ENCODE measurements at regions not wholly inside any gene's neighbourhood (a gene's known extent, or its start where the extent isn't known, plus 50 kb on each side); places are given as distances from the start of the nearest gene placed in this dataset.

DNA sequence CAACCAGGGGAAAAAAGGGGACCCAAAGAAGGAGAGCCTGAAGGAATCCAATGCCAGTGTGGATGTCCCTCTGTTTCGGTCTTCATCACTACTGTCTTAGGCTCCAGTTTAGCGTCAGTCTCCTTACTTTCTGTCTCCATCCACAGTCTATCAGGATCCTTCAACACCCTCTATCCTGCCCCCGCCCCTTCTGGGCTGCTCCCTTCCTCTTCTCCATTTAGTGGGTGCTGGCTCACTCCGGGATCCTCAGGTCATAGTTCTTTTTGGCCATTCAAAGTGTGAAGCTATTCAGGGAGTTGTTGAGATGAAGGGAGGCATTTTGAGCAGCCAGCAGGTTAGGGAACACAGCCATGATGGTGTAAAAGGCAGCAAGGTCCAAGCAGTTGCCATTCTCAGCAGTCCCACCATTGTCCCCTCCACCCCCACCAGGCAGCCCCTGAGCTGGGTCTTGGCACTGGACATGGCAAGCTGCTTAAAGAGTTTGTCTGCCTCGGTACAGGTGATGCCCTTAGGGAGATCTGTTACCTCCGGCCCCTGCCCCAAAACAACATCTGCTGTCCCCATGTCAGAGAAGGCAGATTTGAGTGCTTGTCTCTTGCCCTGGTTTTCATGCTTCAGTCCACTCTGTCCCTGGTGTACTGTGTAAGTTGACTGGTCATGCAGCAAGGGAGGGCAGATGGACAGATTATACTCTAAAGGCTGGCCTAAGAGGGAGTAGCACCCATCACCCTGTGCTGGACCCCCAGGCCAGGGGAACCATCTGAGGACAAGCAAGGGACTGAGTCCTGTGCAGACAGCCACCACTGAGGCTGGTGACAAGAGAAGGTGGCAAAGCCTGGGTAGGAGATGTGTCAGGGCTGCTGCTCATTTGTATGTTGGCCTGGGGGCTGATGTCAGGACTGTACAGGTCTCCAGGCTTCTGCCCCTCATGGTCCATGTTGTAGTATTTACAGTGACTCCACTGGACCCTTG is 842.0 kb downstream of the HACE1 start:
- no peak for DNase-seq

GRCh38 chr6:104014163-104014959 is 845.4 kb downstream of the HACE1 start:
- no peak for DNase-seq

DNA sequence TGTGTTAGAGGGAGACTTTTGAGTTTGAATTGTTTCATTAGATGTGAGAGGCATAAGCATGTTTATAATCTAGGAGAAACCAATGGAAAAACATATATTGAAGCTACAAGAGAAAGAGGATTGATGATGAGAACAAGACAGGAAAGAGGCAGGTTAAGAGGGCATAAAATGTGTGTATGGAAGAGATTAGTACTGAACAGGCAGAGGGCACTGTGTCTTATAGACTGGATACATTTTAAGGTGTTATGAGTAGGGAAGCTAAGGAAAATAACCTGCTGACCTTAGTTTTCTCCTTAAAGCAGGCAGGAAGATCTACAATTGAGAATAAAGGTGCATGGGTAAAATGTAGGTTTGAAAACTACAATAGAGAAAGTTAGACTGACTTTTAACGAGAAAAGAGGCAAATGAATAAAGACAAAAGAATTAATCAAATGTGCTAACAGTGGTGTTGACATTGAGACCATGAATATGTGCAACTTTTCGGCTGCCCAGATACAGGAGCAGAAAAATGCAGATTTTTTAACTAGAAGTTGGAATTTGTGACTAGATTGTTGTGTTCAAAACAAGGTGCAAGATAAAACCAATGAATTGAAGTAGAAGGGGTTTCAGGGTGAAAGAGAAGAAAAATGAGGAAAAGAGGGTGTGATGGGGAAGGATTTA is 846.3 kb downstream of the HACE1 start:
- DNase-seq: no peak

- no peak for DNase-seq
Observed at GRCh38 chr6:104010897-104011296, 848.8 kb downstream of the HACE1 start.

DNA sequence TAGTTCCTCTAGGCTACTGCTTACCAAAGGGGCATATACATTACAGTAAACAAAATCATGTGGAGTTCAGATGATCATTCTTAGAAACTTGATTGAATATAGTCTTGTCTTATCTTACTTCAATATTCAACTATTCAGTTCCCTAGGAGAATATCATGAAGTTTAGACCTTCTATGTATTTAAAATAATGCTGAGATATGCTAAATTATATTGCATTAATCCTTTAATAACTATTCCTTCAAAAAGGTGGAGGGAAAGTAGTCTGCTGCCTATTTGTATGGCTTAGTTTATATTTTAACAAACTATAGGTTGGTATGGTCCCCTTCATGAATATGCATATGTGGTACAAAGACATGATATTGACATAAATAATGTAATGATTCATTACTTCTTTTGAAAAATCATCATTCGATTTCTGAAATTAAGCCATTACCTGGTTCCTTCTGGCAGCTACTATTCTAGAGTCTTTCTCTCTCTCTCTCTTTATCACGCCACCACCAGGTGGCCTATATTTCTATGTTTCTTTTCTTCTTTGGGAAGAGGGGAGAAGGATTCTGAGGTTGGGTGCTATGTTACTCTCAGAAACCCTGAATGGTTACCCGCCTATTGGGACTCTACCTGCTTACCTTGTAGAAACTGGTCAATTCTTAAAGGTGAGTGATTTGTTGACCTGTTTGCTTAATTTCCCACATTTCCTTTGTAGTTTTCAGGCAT is 855.8 kb downstream of the HACE1 start:
- DNase-seq: no peak

- DNase-seq: no peak
Observed at GRCh38 chr6:103995571-103995970, 864.1 kb downstream of the HACE1 start.

GRCh38 chr6:103983860-103984259 is 875.9 kb downstream of the HACE1 start:
- no peak for DNase-seq

GRCh38 chr6:103983011-103983410 is 876.7 kb downstream of the HACE1 start:
- DNase-seq: no peak

GRCh38 chr6:103982574-103982973 is 877.1 kb downstream of the HACE1 start:
- no peak for DNase-seq

DNA sequence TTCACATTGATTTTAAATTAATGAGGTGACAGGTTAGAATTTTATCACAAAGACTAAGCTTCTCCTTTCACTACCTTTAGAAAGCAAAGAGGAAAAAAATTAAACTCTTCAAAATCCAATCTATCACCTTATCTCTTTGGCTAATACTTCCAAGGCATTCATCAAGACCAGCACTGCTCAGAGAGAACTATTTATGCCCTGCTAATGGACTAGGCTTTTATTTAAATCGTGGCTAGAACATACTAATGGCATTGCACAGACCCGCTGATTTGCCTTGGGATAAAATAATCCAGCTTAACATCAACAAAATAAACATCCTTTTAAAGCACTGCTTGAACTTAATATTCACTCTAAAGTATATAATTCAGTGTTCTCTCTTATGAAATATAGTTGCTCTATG is 880.4 kb downstream of the HACE1 start:
- DNase-seq: no peak

DNA sequence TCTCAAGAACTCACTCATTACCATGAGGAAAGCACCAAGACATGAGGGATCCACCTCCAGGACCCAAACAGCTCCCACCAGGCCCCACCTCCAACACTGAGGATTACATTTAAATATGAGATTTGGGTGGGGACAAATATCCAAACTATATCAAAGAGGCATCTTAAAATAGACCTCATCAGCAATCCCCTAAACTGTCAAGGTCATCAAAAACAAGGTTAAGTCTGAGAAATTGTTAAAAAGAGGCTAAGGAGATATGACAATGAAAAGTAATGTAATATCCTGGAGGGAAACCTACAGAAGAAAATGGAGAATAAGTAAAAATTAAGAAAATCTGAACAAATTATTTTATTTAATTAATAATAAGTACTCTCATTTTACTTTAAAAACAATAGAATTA is 922.3 kb downstream of the HACE1 start:
- no peak for DNase-seq

DNA sequence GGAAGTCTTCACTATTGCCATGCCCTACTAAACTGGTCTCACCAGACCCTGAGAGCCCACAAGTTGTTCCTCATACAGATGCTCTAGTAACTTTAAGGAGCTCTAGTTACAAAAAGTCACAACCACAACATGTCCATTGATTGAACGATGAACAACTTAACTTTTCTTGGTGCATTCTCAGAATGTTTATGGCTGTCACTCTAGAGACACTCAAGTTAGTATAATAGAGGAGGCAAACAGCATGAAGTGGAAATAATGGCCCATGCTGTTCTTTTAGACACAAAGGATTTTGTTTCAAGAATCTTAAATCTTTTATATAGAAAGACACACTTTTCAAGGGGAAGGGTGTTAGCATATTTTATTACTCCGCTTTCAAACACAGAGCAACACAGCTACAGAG is 934.4 kb downstream of the HACE1 start:
- DNase-seq: no peak

DNA sequence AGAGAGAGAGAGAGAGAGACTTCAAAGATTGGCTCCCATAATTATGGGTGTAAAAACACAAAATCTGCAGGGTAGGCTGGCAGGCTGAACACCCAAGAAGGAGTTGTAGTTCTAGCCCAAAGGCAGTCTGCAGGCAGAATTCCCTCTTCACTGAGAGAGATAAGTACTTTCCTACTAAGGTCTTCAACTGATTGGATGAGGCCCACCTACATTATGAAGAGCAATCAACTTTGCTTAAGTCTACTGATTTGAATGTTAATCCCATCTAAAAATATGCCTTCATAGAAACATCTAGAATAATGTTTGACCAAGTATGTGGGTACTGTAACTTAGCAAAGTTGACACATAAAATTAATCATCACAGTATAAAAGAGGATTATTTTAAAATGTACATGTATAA is 949.7 kb downstream of the HACE1 start:
- DNase-seq: no peak

GRCh38 chr6:103908898-103909297 is 950.8 kb downstream of the HACE1 start:
- DNase-seq: no peak

DNA sequence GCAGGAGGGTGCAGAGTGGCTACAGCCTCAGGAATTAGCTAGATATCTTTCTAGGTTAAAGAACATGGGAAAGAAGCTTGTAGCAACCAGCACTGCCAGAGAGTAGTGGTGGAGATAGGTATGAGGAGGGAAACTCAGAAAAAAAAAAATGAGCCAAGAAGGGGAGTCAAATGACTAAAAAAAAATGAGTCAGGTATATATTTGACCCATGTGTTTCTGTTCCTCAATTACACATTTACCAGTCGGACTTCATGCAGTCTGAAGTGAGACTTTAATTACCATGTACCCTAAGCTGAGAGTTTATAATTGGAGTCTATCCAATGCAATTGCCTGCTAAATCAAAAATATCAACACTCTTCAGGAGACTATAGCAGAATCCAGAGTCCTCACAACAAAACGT is 964.6 kb downstream of the HACE1 start:
- no peak for DNase-seq

DNA sequence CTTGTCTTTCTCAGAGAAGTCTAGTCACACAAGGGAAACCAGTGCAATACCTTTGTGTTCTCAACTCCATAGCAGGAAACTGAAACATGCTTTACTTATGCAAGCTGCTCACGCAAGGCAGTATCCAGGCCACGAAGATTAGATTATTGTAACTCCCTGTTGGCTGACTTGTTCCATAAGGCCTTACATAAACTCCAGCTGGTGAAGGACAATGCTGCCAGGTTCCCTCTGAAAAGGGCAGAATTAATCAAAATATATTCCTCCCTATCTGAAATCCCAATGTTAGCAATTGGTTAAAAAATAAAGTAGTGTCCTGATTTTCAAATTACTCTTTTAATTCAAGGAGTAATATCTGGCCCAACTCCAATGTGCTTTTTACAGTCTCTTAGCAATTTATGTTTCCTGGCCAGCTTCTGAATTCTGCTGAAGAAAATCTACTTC is 966.6 kb downstream of the HACE1 start:
- DNase-seq: no peak

- DNase-seq: no peak
Observed at GRCh38 chr6:103886951-103887350, 972.8 kb downstream of the HACE1 start.

- no peak for DNase-seq
Observed at GRCh38 chr6:103885446-103885845, 974.3 kb downstream of the HACE1 start.

DNA sequence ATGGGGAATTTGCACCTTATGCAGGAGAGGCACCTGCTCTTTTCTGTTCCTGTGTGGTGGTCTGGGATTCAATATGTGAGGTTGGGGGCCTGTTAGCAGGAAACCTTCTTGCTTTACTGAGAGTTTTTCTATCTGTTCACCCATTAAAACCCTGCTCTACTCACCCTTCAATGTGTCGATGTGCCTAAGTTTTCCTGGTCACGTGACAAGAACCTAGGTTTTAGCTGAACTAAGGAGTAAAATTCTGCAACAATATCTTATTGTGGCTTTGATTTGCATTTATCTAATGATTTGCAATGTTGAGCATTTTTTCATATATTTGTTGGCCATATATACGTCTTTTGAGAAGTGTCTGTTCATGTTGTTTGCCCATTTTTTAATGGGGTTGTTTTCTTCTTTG is 979.9 kb downstream of the HACE1 start:
- no peak for DNase-seq

DNA sequence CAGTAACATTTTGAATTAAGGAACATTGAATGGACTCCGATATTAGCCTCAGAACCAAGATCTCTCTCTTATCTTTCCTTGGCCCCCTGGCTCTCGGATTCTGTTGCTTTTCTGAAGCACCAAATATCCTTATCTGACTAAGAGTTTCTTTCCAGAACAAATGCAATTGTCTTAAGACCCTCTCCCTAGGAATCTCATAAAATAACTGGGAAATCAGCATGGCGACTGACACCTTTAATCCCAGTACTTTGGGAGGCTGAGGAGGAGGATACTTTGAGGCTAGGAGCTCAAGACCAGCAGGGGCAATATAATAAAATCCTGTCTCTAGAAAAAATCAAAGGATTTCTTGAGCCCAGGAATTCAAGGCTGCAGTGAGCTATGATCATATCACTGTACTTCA is 984.5 kb downstream of the HACE1 start:
- DNase-seq: no peak

DNA sequence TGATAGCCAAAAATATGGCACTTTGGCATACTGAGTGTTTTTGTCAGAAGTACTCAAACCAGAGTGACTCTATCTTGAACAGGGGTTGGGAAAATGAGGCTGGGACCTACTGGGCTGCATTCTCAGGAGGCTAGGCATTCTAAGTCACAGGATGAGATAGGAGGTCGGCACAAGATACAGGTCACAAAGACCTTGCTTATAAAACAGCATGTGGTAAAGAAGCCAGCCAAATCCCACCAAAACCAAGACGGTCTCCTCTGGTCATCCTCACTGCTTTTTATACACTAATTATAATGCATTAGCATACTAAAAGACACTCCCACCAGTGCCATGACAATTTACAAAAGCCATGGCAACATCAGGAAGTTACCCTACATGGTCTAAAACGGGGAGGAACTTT is 985.1 kb downstream of the HACE1 start:
- DNase-seq: no peak

DNA sequence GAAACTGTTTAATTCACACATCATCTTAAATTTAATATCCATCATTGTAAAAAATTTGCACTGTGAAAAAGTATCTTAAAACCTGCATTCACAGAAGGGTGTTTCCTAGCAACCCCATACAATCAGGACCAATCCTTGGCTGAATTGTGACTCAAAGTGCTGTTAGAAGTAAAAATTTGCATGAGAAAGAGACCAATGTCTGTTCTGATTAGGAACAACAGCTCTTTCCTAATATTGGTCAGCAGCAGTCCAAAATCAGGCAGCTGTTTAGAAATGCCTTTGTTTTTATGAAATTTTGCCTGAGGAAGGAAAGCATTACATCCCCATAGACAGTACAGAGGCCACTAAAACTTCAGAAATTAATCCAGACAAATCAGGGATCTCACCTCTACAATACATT is 987.0 kb downstream of the HACE1 start:
- no peak for DNase-seq

- no peak for DNase-seq
Observed at GRCh38 chr6:103872233-103872632, 987.5 kb downstream of the HACE1 start.

Measured in NCI-H2227 treated with DMSO at 0.1 percent for 48 hours (cell line).